ENCODE measurements at regions not wholly inside any gene's neighbourhood (a gene's known extent, or its start where the extent isn't known, plus 50 kb on each side); places are given as distances from the start of the nearest gene placed in this dataset.

DNA sequence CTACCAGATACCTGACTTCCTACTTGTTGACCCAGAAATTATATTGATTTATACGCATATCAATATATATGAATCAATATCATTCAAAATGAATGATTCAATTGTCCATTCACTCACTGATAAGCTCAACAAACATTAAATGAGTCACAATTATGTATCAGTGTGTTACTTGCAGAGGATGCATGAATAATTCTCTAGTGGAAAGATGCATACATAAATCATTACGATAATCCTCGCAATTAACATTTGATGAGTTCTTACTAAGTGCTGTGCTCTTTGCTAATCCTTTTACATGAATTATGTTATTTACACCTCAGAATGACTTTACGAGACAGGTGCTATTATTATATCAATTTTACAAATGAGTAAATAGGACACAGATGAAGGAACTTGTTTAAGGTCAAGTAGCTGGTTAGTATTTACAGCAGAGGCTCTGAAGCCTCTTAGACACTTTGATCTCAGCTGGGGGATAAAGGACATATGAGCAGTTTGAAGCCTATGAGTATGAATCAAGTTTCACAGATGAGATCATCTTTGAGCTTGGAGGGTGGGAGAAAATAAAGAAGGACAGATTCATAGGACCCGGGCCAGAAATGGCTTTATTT is 112.8 kb upstream of the ADAMTS5 start:
- Histone ChIP-seq H3K36me3 (no peaks in the 10 kb centered on the region), H3K4me1 (no peaks in the 10 kb centered on the region), H3K4me3 (no peak overlapping the region), H3K27me3 (no peaks in the 10 kb centered on the region), H3K27ac (no peak overlapping the region), H3K9me3 (no peaks in the 10 kb centered on the region)
- DNase-seq (ENCODE audit: extremely low spot score in 2 of 2) = no peak
- TF ChIP-seq POLR2AphosphoS5 (IDR thresholded peaks at IDR 0.05; ENCODE audit: insufficient read depth in 1 of 2, low read depth in 1 of 2) (no peak), POLR2A (IDR thresholded peaks at IDR 0.05) (no peak)
- TF ChIP-seq, protein P1, sequence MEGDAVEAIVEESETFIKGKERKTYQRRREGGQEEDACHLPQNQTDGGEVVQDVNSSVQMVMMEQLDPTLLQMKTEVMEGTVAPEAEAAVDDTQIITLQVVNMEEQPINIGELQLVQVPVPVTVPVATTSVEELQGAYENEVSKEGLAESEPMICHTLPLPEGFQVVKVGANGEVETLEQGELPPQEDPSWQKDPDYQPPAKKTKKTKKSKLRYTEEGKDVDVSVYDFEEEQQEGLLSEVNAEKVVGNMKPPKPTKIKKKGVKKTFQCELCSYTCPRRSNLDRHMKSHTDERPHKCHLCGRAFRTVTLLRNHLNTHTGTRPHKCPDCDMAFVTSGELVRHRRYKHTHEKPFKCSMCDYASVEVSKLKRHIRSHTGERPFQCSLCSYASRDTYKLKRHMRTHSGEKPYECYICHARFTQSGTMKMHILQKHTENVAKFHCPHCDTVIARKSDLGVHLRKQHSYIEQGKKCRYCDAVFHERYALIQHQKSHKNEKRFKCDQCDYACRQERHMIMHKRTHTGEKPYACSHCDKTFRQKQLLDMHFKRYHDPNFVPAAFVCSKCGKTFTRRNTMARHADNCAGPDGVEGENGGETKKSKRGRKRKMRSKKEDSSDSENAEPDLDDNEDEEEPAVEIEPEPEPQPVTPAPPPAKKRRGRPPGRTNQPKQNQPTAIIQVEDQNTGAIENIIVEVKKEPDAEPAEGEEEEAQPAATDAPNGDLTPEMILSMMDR (IDR thresholded peaks at IDR 0.05) = no peak
- intact Hi-C loops (cut with DNase I) = no loop called here

DNA sequence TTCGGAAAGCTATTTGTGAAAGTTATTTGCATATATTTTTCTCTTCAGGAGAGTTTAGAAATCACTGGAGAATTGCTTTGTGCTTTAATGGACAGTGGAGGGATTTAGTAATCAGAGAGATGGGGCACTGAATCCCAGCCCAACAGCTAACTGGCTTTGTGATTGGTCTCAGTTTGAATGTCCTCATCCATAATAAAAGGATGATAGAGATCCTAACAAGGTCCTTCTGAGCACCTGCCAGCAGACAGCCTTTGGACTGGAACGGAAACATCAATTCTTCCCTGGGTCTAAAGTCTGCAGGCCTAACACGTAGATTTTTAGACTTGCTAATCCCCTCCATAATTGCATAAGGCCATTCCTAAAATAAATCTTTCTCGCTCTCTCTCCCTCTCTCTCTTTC is 112.0 kb upstream of the ADAMTS5 start:
- Histone ChIP-seq H3K27ac (no peak overlapping the region), H3K36me3 (no peaks in the 10 kb centered on the region), H3K9me3 (no peaks in the 10 kb centered on the region), H3K4me1 (no peaks in the 10 kb centered on the region), H3K27me3 (no peaks in the 10 kb centered on the region), H3K4me3 (no peak overlapping the region)
- intact Hi-C loops (cut with DNase I) = no loop called here
- no peak for TF ChIP-seq POLR2A (IDR thresholded peaks at IDR 0.05)
- TF ChIP-seq, protein P1 (IDR thresholded peaks at IDR 0.05) = no peak
- no peak for TF ChIP-seq POLR2AphosphoS5 (IDR thresholded peaks at IDR 0.05; ENCODE audit: insufficient read depth in 1 of 2, low read depth in 1 of 2)
- DNase-seq (ENCODE audit: extremely low spot score in 2 of 2) = no peak

DNA sequence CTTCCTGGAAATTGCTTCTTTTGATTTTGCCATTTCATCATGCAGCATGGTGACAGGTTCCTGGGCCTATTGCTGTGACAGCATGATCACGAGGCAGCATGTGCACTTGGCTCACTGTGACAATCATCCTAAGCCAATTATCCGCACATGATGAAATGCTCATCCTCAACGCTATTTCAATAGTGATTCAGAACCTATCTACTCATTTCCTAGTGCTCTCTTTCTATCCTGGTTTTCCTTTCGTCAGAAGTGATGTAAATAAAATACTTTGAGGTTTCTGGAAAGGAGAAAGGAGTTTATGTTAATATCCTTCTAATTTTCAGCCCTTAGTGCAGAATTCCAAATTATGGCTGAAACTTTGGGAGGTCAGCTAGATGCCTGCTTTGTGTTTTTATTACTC is 110.6 kb upstream of the ADAMTS5 start:
- Histone ChIP-seq H3K4me3 (no peak overlapping the region), H3K4me1 (no peaks in the 10 kb centered on the region), H3K27ac (no peak overlapping the region), H3K27me3 (no peaks in the 10 kb centered on the region), H3K36me3 (no peaks in the 10 kb centered on the region), H3K9me3 (no peaks in the 10 kb centered on the region)
- intact Hi-C loops (cut with DNase I) = no loop called here
- TF ChIP-seq, protein P1 (IDR thresholded peaks at IDR 0.05) = no peak
- no peak for TF ChIP-seq POLR2AphosphoS5 (IDR thresholded peaks at IDR 0.05; ENCODE audit: insufficient read depth in 1 of 2, low read depth in 1 of 2)
- TF ChIP-seq POLR2A (IDR thresholded peaks at IDR 0.05) = no peak
- no peak for DNase-seq (ENCODE audit: extremely low spot score in 2 of 2)

DNA sequence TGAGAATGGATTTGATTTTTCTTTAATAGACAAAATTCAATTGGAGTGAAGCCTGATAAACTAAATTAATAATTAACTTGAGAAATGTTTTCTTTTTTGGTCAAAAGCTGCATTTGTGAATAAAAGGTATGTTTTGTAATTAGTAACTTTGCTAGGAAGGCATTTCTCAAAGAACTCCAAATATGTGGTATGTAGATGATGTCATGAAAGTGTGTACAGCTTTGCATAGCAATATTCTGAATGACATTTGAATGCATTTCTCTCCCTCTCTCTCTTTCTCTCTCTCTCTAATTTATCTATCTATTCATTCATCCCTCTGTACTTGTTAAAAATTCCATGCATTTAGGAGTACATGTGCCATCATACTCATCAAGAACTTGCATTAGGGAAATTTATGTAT is 109.1 kb upstream of the ADAMTS5 start:
- no peak for TF ChIP-seq POLR2A (IDR thresholded peaks at IDR 0.05)
- TF ChIP-seq, protein P1 (IDR thresholded peaks at IDR 0.05) = no peak
- TF ChIP-seq POLR2AphosphoS5 (IDR thresholded peaks at IDR 0.05; ENCODE audit: insufficient read depth in 1 of 2, low read depth in 1 of 2) = no peak
- no peak overlapping the region for H3K27ac ChIP-seq
- intact Hi-C loops (cut with DNase I) = no loop called here
- no peak overlapping the region for H3K4me3 ChIP-seq
- no peaks in the 10 kb centered on the region for H3K4me1 ChIP-seq
- no peaks in the 10 kb centered on the region for H3K36me3 ChIP-seq
- H3K9me3 ChIP-seq = no peaks in the 10 kb centered on the region
- no peak for DNase-seq (ENCODE audit: extremely low spot score in 2 of 2)
- no peaks in the 10 kb centered on the region for H3K27me3 ChIP-seq

DNA sequence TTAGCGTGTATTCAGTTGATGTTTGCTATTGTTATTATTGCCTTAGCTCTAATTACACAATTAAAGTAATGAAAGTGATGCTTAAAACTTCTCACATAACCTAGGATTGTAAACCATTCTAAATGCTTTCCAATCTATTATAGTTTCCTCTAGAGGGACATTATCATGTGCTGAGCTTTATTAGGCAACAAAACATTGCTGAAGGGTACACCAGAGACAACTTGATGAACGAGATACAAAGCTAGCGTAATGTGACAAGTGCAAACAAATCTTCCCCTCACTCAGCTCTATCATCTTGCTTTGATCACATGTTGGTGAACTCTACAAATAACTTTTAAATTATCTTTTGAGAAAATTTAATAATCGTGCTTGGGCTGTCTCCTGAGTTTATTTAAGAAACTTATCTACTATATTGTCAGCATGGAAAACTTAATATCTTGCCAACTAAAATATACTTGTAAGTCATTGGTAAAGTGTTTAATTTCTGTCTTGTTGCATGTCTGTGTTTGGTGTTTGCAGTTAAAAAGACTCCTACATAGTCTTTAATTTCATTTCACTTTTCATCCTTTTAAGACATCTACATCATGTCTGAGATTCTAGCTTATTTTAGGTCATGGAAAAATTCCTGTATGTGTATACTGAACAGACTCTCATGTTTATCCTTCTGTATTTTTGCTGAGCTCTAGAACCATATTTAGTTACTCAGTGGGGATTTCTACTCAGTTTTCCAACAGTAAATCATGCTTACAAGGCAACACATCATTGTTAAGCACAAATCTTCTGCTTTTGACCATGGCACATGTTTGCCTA is 104.2 kb upstream of the ADAMTS5 start:
- no peaks in the 10 kb centered on the region for H3K9me3 ChIP-seq
- no peaks in the 10 kb centered on the region for H3K27me3 ChIP-seq
- peak overlapping the region; percentile 39 for H3K27ac ChIP-seq
- intact Hi-C loops (cut with DNase I) = no loop called here
- no peaks in the 10 kb centered on the region for H3K36me3 ChIP-seq
- TF ChIP-seq POLR2AphosphoS5 (IDR thresholded peaks at IDR 0.05; ENCODE audit: insufficient read depth in 1 of 2, low read depth in 1 of 2) (peak in 1 of 2 donors; percentile 5), POLR2A (IDR thresholded peaks at IDR 0.05) (no peak)
- H3K4me3 ChIP-seq = no peak overlapping the region
- H3K4me1 ChIP-seq = no peaks in the 10 kb centered on the region
- DNase-seq (ENCODE audit: extremely low spot score in 2 of 2) = no peak

Data from vagina (tissue), 2 donors.